GM12878 (cell line): ENCODE measurements at regions not wholly inside any gene's neighbourhood (a gene's known extent, or its start where the extent isn't known, plus 50 kb on each side); places are given as distances from the start of the nearest gene placed in this dataset.

Experiments
- ATAC-seq: fragments of 200-7000 bp; cut with Tn5 transposase; 3 replicates; pipeline ENCODE4 v1.9.1; 2020; ENCODE audit warnings: mild to moderate bottlenecking, moderate library complexity
- BruUV-seq: library from RNA; stranded (reverse); fragments of 400-500 nt; replicated peaks from 2 replicates; lab custom pipeline; 2021; lab: Mats Ljungman, UMichigan
- CTCF ChIA-PET: fragments of 300-600 bp; sonication (Branson Sonifier 250); formaldehyde crosslinking; extraction: SDS; loops from one replicate; lab custom pipeline; 2021; ENCODE audit warnings: inconsistent platforms; lab: Yijun Ruan, JAX
- POLR2A ChIA-PET: fragments of 350-600 bp; formaldehyde crosslinking; extraction: SDS; loops from one replicate; lab custom pipeline; 2021; ENCODE audit warnings: inconsistent platforms; lab: Charles Lee
- RAD21 ChIA-PET: fragments of 300-600 bp; sonication (Branson Sonifier 250); formaldehyde crosslinking; loops from one replicate; lab custom pipeline; 2023; ENCODE audit warnings: antibody characterized with exemption; ENCODE audit not compliant: unreplicated experiment; lab: Charles Lee
- SMC1A ChIA-PET: fragments of 300-600 bp; sonication (Branson Sonifier 250); formaldehyde crosslinking; loops from one replicate; lab custom pipeline; 2023; ENCODE audit not compliant: unreplicated experiment, uncharacterized antibody; lab: Charles Lee
- DNase-seq: peaks from one replicate; pipeline ENCODE4 v3.0.0-alpha.2; 2011; ENCODE audit warnings: low read depth, low spot score
- FAIRE-seq: peaks from 3 replicates; lab custom pipeline; 2011; peaks lifted over from hg19 to GRCh38; lab: Jason Lieb, UNC
- H2AFZ ChIP-seq: 2 replicates; pipeline ENCODE4 v1.6.0; 2011; ENCODE audit warnings: low read depth, low read length, control low read depth; ENCODE audit not compliant: control insufficient read depth
- H3K27ac ChIP-seq: 2 replicates; pipeline ENCODE4 v1.5.1; 2011; ENCODE audit warnings: control low read depth; ENCODE audit not compliant: control insufficient read depth, insufficient read depth
- H3K27me3 ChIP-seq, 2 experiments: replicated peaks in 1 of 2; 2 replicates each; pipeline versions ENCODE4 v1.6.0 to v1.6.1; 2011; ENCODE audit warnings: low read length in 1 of 2; ENCODE audit not compliant: control insufficient read depth in 2 of 2, insufficient read depth in 2 of 2
- H3K36me3 ChIP-seq, 2 experiments: 2 replicates each; pipeline ENCODE4 v1.5.1; 2011; ENCODE audit warnings: low read length in 1 of 2; ENCODE audit not compliant: control insufficient read depth in 2 of 2, insufficient read depth in 2 of 2
- H3K4me1 ChIP-seq: 2 replicates; pipeline ENCODE4 v1.6.1; 2011; ENCODE audit warnings: mild to moderate bottlenecking, low read length, moderate library complexity, mixed read lengths; ENCODE audit not compliant: control insufficient read depth, insufficient read depth
- H3K4me2 ChIP-seq: 2 replicates; pipeline ENCODE4 v1.6.0; 2011; ENCODE audit warnings: control low read depth; ENCODE audit not compliant: control insufficient read depth, insufficient read depth
- H3K4me3 ChIP-seq: fragments of 200-600 bp; sonication (generic); 2 replicates; pipeline ENCODE4 v1.5.1; 2016
- H3K79me2 ChIP-seq: 2 replicates; pipeline ENCODE4 v1.6.0; 2011; ENCODE audit warnings: low read length; ENCODE audit not compliant: control insufficient read depth, insufficient read depth
- H3K9ac ChIP-seq: 2 replicates; pipeline ENCODE4 v1.8.0; 2011; ENCODE audit warnings: low read length, control low read depth, mixed read lengths; ENCODE audit not compliant: control insufficient read depth, insufficient read depth
- H3K9me3 ChIP-seq: replicated peaks from 3 replicates; pipeline ENCODE4 v1.5.1; 2011; ENCODE audit warnings: mild to moderate bottlenecking, low read length; ENCODE audit not compliant: control insufficient read depth, insufficient read depth
- H4K20me1 ChIP-seq: 2 replicates; pipeline ENCODE4 v1.6.0; 2011; ENCODE audit not compliant: control insufficient read depth, insufficient read depth
- BCL3 ChIP-seq: IDR thresholded peaks from 2 replicates; pipeline ENCODE4 v1.6.1; 2011; ENCODE audit warnings: borderline replicate concordance, low read depth, mild to moderate bottlenecking, moderate library complexity, low read length; ENCODE audit not compliant: insufficient read depth, poor library complexity, severe bottlenecking
- BHLHE40 ChIP-seq, 2 experiments: fragments of 450-650 bp in 1 of 2; IDR thresholded peaks; 2 replicates each; pipeline ENCODE4 v1.6.1; 2011 to 2017; ENCODE audit warnings: low read depth in 2 of 2, borderline replicate concordance in 1 of 2, improper control_type of control experiment in 1 of 2, low read length in 1 of 2, mild to moderate bottlenecking in 1 of 2
- BMI1 ChIP-seq: fragments of 450-650 bp; IDR thresholded peaks from 2 replicates; pipeline ENCODE4 v1.6.1; 2016; ENCODE audit warnings: mild to moderate bottlenecking, moderate library complexity, borderline replicate concordance
- CHD2 ChIP-seq: IDR thresholded peaks from 2 replicates; pipeline ENCODE4 v1.6.1; 2011; ENCODE audit warnings: low read depth, low read length, improper control_type of control experiment, borderline replicate concordance
- ETV6 ChIP-seq, 2 experiments: fragments of 450-650 bp in 1 of 2; IDR thresholded peaks in 1 of 2; conservative IDR thresholded peaks in 1 of 2; 2 replicates each; pipeline ENCODE4 v1.6.1; 2014; ENCODE audit warnings: antibody characterized with exemption in 1 of 2, borderline replicate concordance in 1 of 2, low read depth in 1 of 2, mild to moderate bottlenecking in 1 of 2, moderate library complexity in 1 of 2
- MXI1 ChIP-seq: fragments of 150-350 bp; IDR thresholded peaks from 2 replicates; pipeline ENCODE4 v1.6.1; 2011; ENCODE audit warnings: low read depth, mild to moderate bottlenecking, inconsistent platforms, low read length, improper control_type of control experiment
- NFYB ChIP-seq: IDR thresholded peaks from 2 replicates; pipeline ENCODE4 v1.6.1; 2011; ENCODE audit warnings: low read depth, mild to moderate bottlenecking, low read length, improper control_type of control experiment, moderate library complexity; ENCODE audit not compliant: insufficient read depth
- NR2F1 ChIP-seq: fragments of 450-650 bp; conservative IDR thresholded peaks from 2 replicates; pipeline ENCODE4 v1.6.1; 2017; ENCODE audit warnings: mild to moderate bottlenecking
- NRF1 ChIP-seq: conservative IDR thresholded peaks from 2 replicates; pipeline ENCODE4 v1.6.1; 2011; ENCODE audit warnings: mild to moderate bottlenecking, low read depth, low read length, improper control_type of control experiment
- PAX5 ChIP-seq: IDR thresholded peaks from 2 replicates; pipeline ENCODE4 v1.6.1; 2011; ENCODE audit warnings: low read depth, low read length, borderline replicate concordance
- RB1 ChIP-seq: fragments of 450-650 bp; formaldehyde crosslinking; IDR thresholded peaks from 2 replicates; pipeline ENCODE4 v1.6.1; 2017; ENCODE audit warnings: mild to moderate bottlenecking, borderline replicate concordance
- RFX5 ChIP-seq: IDR thresholded peaks from 2 replicates; pipeline ENCODE4 v1.6.1; 2011; ENCODE audit warnings: low read depth, low read length, improper control_type of control experiment
- RUNX3 ChIP-seq: IDR thresholded peaks from 2 replicates; pipeline ENCODE4 v1.6.1; 2012; ENCODE audit warnings: low read length, inconsistent platforms
- TAF1 ChIP-seq: IDR thresholded peaks from 2 replicates; pipeline ENCODE4 v1.6.1; 2011; ENCODE audit warnings: mild to moderate bottlenecking, low read depth, low read length, borderline replicate concordance
- TCF12 ChIP-seq: IDR thresholded peaks from 2 replicates; pipeline ENCODE4 v1.6.1; 2011; ENCODE audit warnings: low read depth, mild to moderate bottlenecking, low read length
- USF2 ChIP-seq: IDR thresholded peaks from 2 replicates; pipeline ENCODE4 v1.6.1; 2011; ENCODE audit warnings: low read depth, low read length, improper control_type of control experiment, borderline replicate concordance
- in situ Hi-C: fragments of 300-500 bp; cut with MboI; formaldehyde crosslinking; loops from 9 replicates; pipeline ENCODE4 v1.14.3; 2018; ENCODE audit warnings: mixed read lengths
- intact Hi-C: fragments of 100-400 bp; cut with micrococcal nuclease; formaldehyde crosslinking; loops from one replicate; pipeline ENCODE4 v1.14.2; 2022; ENCODE audit not compliant: unreplicated experiment
- TF ChIP-seq, protein P1 (sequence below): fragments of 450-650 bp; IDR thresholded peaks from 2 replicates; pipeline ENCODE4 v1.6.1; 2016; ENCODE audit warnings: mild to moderate bottlenecking

DNA sequence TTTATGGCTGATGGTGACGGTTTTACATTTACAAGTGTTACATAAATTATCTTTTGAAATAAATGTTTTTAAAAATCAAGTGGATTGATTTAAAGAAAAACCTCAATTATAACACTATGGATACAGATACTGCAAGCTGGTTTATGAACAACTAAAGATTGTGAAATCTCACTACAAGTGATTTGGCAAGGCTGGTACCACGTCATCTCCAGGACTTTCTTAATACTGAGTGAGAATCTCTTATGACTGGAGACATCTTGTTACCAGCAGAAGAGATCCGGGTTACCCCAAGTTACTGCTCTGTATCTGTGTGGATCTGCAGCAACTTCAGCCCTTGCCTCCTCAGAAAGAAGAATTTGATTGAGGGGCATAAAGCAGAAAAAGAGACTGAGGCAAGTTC lies 452.9 kb downstream of the MN1 start (continued):
- TF ChIP-seq RB1 (no peak), NR2F1 (no peak)
- TF ChIP-seq, protein P1, sequence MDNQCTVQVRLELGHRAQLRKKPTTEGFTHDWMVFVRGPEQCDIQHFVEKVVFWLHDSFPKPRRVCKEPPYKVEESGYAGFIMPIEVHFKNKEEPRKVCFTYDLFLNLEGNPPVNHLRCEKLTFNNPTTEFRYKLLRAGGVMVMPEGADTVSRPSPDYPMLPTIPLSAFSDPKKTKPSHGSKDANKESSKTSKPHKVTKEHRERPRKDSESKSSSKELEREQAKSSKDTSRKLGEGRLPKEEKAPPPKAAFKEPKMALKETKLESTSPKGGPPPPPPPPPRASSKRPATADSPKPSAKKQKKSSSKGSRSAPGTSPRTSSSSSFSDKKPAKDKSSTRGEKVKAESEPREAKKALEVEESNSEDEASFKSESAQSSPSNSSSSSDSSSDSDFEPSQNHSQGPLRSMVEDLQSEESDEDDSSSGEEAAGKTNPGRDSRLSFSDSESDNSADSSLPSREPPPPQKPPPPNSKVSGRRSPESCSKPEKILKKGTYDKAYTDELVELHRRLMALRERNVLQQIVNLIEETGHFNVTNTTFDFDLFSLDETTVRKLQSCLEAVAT, result no peak

- FAIRE-seq (no peak), DNase-seq (no peak), ATAC-seq (no peak)
- H3K27me3 ChIP-seq, result no peaks in the 10 kb centered on the region
- H3K79me2 ChIP-seq, result no peaks in the 10 kb centered on the region
- no peaks in the 10 kb centered on the region for H3K36me3 ChIP-seq
- SMC1A ChIA-PET, result no interaction called here
- no peaks in the 10 kb centered on the region for H4K20me1 ChIP-seq
- no peaks in the 10 kb centered on the region for H3K4me1 ChIP-seq
- RAD21 ChIA-PET, result no interaction called here
- in situ Hi-C loops (no loop called here), intact Hi-C loops (no loop called here)
- H3K9ac ChIP-seq, result no peak overlapping the region
- no peak overlapping the region for H2AFZ ChIP-seq
- H3K4me3 ChIP-seq, result no peak overlapping the region
- CTCF ChIA-PET, result no interaction called here
- H3K27ac ChIP-seq, result no peak overlapping the region
- POLR2A ChIA-PET, result no interaction called here
- no TSS peak for BruUV-seq
- H3K9me3 ChIP-seq, result no peaks in the 10 kb centered on the region
- H3K4me2 ChIP-seq, result no peak overlapping the region
- TF ChIP-seq BHLHE40 (IDR thresholded peaks at IDR 0.05; ENCODE audit: borderline replicate concordance in 1 of 2, low read depth in 2 of 2, low read length in 1 of 2) (no peak), RFX5 (no peak), NRF1 (no peak), MXI1 (no peak), BCL3 (no peak), ETV6 (conservative IDR thresholded peaks at IDR 0.05 in 1 of 2, IDR thresholded peaks at IDR 0.05 in 1 of 2; ENCODE audit: borderline replicate concordance in 1 of 2, low read depth in 1 of 2) (no peak), TAF1 (no peak), TCF12 (no peak), USF2 (no peak), BMI1 (no peak), RUNX3 (no peak), PAX5 (no peak), CHD2 (no peak), NFYB (no peak)
Observed at GRCh38 chr22:27349456-27349855, 452.1 kb downstream of the MN1 start.
